IMR-90 (cell line): ENCODE measurements at regions not wholly inside any gene's neighbourhood (a gene's known extent, or its start where the extent isn't known, plus 50 kb on each side); places are given as distances from the start of the nearest gene placed in this dataset.

Source experiments
- ATAC-seq: fragments of 200-7000 bp; cut with Tn5 transposase; 2 replicates; pipeline ENCODE4 v1.9.1; 2020; ENCODE audit warnings: low read depth, mild to moderate bottlenecking, moderate library complexity
- BruUV-seq: library from RNA; stranded (reverse); fragments of 400-500 nt; replicated peaks from 2 replicates; lab custom pipeline; 2021; lab: Mats Ljungman, UMichigan
- CTCF ChIA-PET: fragments of 300-600 bp; formaldehyde crosslinking; extraction: SDS; loops from one replicate; lab custom pipeline; 2021; ENCODE audit warnings: antibody characterized with exemption; lab: Yijun Ruan, JAX
- POLR2A ChIA-PET: fragments of 300-600 bp; sonication (Branson Sonifier 250); formaldehyde crosslinking; loops from one replicate; lab custom pipeline; 2022; ENCODE audit warnings: antibody characterized with exemption; ENCODE audit not compliant: unreplicated experiment; lab: Charles Lee
- DNase-seq: peaks from one replicate; pipeline ENCODE4 v3.0.0; 2013
- H2AFZ ChIP-seq: replicated peaks from 2 replicates; pipeline ENCODE3; 2013; ENCODE audit warnings: low read length, mild to moderate bottlenecking; ENCODE audit not compliant: poor library complexity
- H2AK5ac ChIP-seq: 2 replicates; pipeline ENCODE4 v1.6.1; 2013; ENCODE audit warnings: low read depth, low read length, inconsistent platforms
- H2AK9ac ChIP-seq: replicated peaks from 2 replicates; pipeline ENCODE3; 2013; ENCODE audit warnings: mild to moderate bottlenecking, low read depth, low read length, moderate library complexity; ENCODE audit not compliant: poor library complexity
- H2BK120ac ChIP-seq: 2 replicates; pipeline ENCODE4 v1.6.1; 2013; ENCODE audit warnings: low read depth, low read length, inconsistent platforms
- H2BK15ac ChIP-seq: 3 replicates; pipeline ENCODE4 v1.6.1; 2013; ENCODE audit warnings: low read depth, low read length, inconsistent platforms
- H2BK20ac ChIP-seq: 2 replicates; pipeline ENCODE4 v1.6.1; 2013; ENCODE audit warnings: low read depth, mild to moderate bottlenecking, inconsistent platforms, low read length, moderate library complexity
- H2BK5ac ChIP-seq: 2 replicates; pipeline ENCODE4 v1.6.1; 2013; ENCODE audit warnings: mild to moderate bottlenecking, low read depth, low read length, inconsistent platforms; ENCODE audit not compliant: poor library complexity, severe bottlenecking
- H3K14ac ChIP-seq: replicated peaks from 2 replicates; pipeline ENCODE4 v1.6.1; 2013; ENCODE audit warnings: low read depth, low read length, inconsistent platforms
- H3K18ac ChIP-seq: 2 replicates; pipeline ENCODE4 v1.6.1; 2013; ENCODE audit warnings: low read depth, low read length, control low read depth
- H3K23ac ChIP-seq: 2 replicates; pipeline ENCODE4 v1.6.1; 2013; ENCODE audit warnings: low read depth, low read length, inconsistent platforms
- H3K27ac ChIP-seq: 2 replicates; pipeline ENCODE4 v1.5.1; 2013; ENCODE audit warnings: mild to moderate bottlenecking, control low read depth, low read length; ENCODE audit not compliant: insufficient read depth
- H3K27me3 ChIP-seq: 2 replicates; pipeline ENCODE4 v1.6.1; 2013; ENCODE audit warnings: low read length; ENCODE audit not compliant: control insufficient read depth, insufficient read depth
- H3K36me3 ChIP-seq: 2 replicates; pipeline ENCODE4 v1.6.1; 2013; ENCODE audit warnings: low read length, mixed read lengths; ENCODE audit not compliant: control insufficient read depth, insufficient read depth
- H3K4ac ChIP-seq: 2 replicates; pipeline ENCODE4 v1.6.1; 2013; ENCODE audit warnings: low read depth, low read length, inconsistent platforms
- H3K4me1 ChIP-seq: 2 replicates; pipeline ENCODE4 v1.6.1; 2013; ENCODE audit warnings: low read length, mixed read lengths; ENCODE audit not compliant: control insufficient read depth, insufficient read depth
- H3K4me2 ChIP-seq: 2 replicates; pipeline ENCODE4 v1.6.1; 2013; ENCODE audit warnings: low read depth, mild to moderate bottlenecking, control low read depth, low read length, moderate library complexity
- H3K4me3 ChIP-seq: 2 replicates; pipeline ENCODE4 v1.5.1; 2013; ENCODE audit warnings: low read depth, mild to moderate bottlenecking, control low read depth, low read length, moderate library complexity; ENCODE audit not compliant: insufficient read depth
- H3K56ac ChIP-seq: 2 replicates; pipeline ENCODE4 v1.6.1; 2013; ENCODE audit warnings: low read length, inconsistent platforms; ENCODE audit not compliant: insufficient read depth; ENCODE audit errors: extremely low read depth
- H3K79me1 ChIP-seq, 2 experiments: 2 replicates each; pipeline ENCODE4 v1.6.1; 2013; ENCODE audit warnings: low read length in 2 of 2, inconsistent platforms in 1 of 2, low read depth in 1 of 2
- H3K9ac ChIP-seq: 2 replicates; pipeline ENCODE4 v1.6.1; 2013; ENCODE audit warnings: low read depth, low read length, control low read depth
- H3K9me1 ChIP-seq: 2 replicates; pipeline ENCODE4 v1.6.1; 2013; ENCODE audit warnings: low read length, inconsistent platforms; ENCODE audit not compliant: insufficient read depth
- H3K9me3 ChIP-seq: 2 replicates; pipeline ENCODE4 v1.6.1; 2013; ENCODE audit warnings: low read length; ENCODE audit not compliant: control insufficient read depth, insufficient read depth
- H4K20me1 ChIP-seq: 2 replicates; pipeline ENCODE4 v1.6.1; 2013; ENCODE audit warnings: low read length, inconsistent platforms; ENCODE audit not compliant: insufficient read depth
- H4K5ac ChIP-seq: 2 replicates; pipeline ENCODE4 v1.6.1; 2013; ENCODE audit warnings: mild to moderate bottlenecking, low read depth, low read length, control low read depth
- H4K8ac ChIP-seq, 2 experiments: 2 replicates each; pipeline ENCODE4 v1.6.1; 2013; ENCODE audit warnings: low read depth in 2 of 2, low read length in 2 of 2, control low read depth in 1 of 2, inconsistent platforms in 1 of 2
- H4K91ac ChIP-seq: 2 replicates; pipeline ENCODE4 v1.6.1; 2013; ENCODE audit warnings: low read depth, low read length, inconsistent platforms; ENCODE audit not compliant: insufficient read depth
- BHLHE40 ChIP-seq: fragments of 150-350 bp; IDR thresholded peaks from 2 replicates; pipeline ENCODE4 v1.6.1; 2016; ENCODE audit warnings: mild to moderate bottlenecking, low read depth, low read length
- NFE2L2 ChIP-seq: fragments of 150-350 bp; IDR thresholded peaks from 2 replicates; pipeline ENCODE4 v1.6.1; 2016; ENCODE audit warnings: low read depth, mild to moderate bottlenecking, low read length
- POLR2A ChIP-seq: IDR thresholded peaks from 2 replicates; pipeline ENCODE4 v1.6.1; 2012; ENCODE audit warnings: mild to moderate bottlenecking, low read depth, low read length
- RAD21 ChIP-seq: IDR thresholded peaks from 2 replicates; pipeline ENCODE4 v1.6.1; 2012; ENCODE audit warnings: low read length, improper control_type of control experiment
- SMC3 ChIP-seq: fragments of 150-350 bp; IDR thresholded peaks from 2 replicates; pipeline ENCODE4 v1.6.1; 2016; ENCODE audit warnings: low read depth, mild to moderate bottlenecking, antibody characterized with exemption, low read length, moderate library complexity
- WGBS, 2 experiments: methylation state at CpG; one replicate each; pipeline versions ENCODE4 v1.1.5 to v1.1.7; 2013; ENCODE audit warnings: missing lambda C conversion rate in 2 of 2; ENCODE audit not compliant: insufficient read length in 1 of 2; ENCODE audit errors: extremely low coverage in 2 of 2; 5-methylcytosine and 5-hydroxymethylcytosine counted together
- dilution Hi-C: fragments of 300-500 bp; cut with HindIII; formaldehyde crosslinking; loops from one replicate; pipeline ENCODE4 v1.14.3; 2018; ENCODE audit warnings: low sequenced_read_pairs; ENCODE audit not compliant: unreplicated experiment
- in situ Hi-C: fragments of 300-500 bp; cut with MboI; formaldehyde crosslinking; loops from 3 replicates; pipeline ENCODE4 v1.14.3; 2019; ENCODE audit warnings: low sequenced_read_pairs, inconsistent platforms, mixed read lengths
- intact Hi-C: fragments of 100-400 bp; cut with micrococcal nuclease; formaldehyde crosslinking; loops from 2 replicates; pipeline ENCODE4 v1.10.0; 2022

GRCh38 chr1:196063952-196064351 lies 544.3 kb downstream of the KCNT2 start:
- CTCF ChIA-PET, result interaction anchor here (1.0 kb wide), 1 partner anchor 9 kb away, joined by 4 read pairs; no protein-coding TSS in a partner anchor
- no peak overlapping the region for H4K91ac ChIP-seq
- dilution Hi-C loops, result no loop called here

More at GRCh38 chr1:196063952-196064351, 544.3 kb downstream of the KCNT2 start:
- H4K5ac ChIP-seq, result no peak overlapping the region
- H3K4me2 ChIP-seq, result no peak overlapping the region
- no peaks in the 10 kb centered on the region for H3K79me1 ChIP-seq
- 29% methylated on average over 1 of the region's 2 CpGs; no CpG with 5 or more reads in 1 of the 2 experiments for WGBS, 2 experiments
- H2BK120ac ChIP-seq, result no peak overlapping the region
- H3K4ac ChIP-seq, result no peak overlapping the region
- H3K36me3 ChIP-seq, result no peaks in the 10 kb centered on the region
- no peak overlapping the region for H3K27ac ChIP-seq
- H3K4me1 ChIP-seq, result no peaks in the 10 kb centered on the region
- DNase-seq, result no peak
- no peak overlapping the region for H4K8ac ChIP-seq
- no peak overlapping the region for H2AK5ac ChIP-seq
- intact Hi-C loops (no loop called here), in situ Hi-C loops (no loop called here)
- no peak overlapping the region for H3K4me3 ChIP-seq
- no peak overlapping the region for H3K23ac ChIP-seq
- H4K20me1 ChIP-seq, result no peaks in the 10 kb centered on the region
- H3K14ac ChIP-seq, result no peak overlapping the region
- H3K9me1 ChIP-seq, result no peaks in the 10 kb centered on the region
- no peak overlapping the region for H2BK5ac ChIP-seq
- no peak overlapping the region for H3K56ac ChIP-seq
- no peak overlapping the region for H2BK20ac ChIP-seq
- no peaks in the 10 kb centered on the region for H3K27me3 ChIP-seq
- H2AFZ ChIP-seq, result no peak overlapping the region
- ATAC-seq, result no peak
- BruUV-seq, result no TSS peak
- H3K18ac ChIP-seq, result no peak overlapping the region
- TF ChIP-seq BHLHE40, result no peak
- no peak for TF ChIP-seq NFE2L2
- no peak for TF ChIP-seq RAD21
- no peak for TF ChIP-seq SMC3
- no peak for TF ChIP-seq POLR2A
- H2BK15ac ChIP-seq, result no peak overlapping the region
- POLR2A ChIA-PET, result no interaction called here
- no peak overlapping the region for H3K9ac ChIP-seq
- no peaks in the 10 kb centered on the region for H3K9me3 ChIP-seq
- no peak overlapping the region for H2AK9ac ChIP-seq
